ENCODE measurements at regions not wholly inside any gene's neighbourhood (a gene's known extent, or its start where the extent isn't known, plus 50 kb on each side); places are given as distances from the start of the nearest gene placed in this dataset.

DNA sequence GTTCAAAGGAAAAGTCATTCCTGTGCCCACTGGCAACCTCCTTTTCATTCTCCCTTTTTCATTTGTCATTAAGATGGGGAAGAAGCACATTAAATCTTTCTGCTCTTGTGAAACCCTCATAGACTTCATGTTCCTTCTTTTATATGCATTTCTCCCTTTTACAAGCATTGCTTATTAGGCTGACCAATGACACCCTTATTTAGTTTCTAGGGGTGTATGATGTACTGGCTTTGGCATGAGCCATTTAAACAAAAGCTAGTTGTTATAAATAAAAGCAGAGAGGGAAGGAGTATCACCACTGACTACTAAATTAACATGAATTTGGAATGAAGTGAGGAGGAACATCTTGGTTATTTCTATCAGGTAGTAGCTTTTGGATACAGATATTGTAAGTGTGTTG is 68.2 kb upstream of the PCDH9 start:
- Histone ChIP-seq H3K4me1 (ENCODE audit: control insufficient read depth, insufficient read depth, low read length) (no peaks in the 10 kb centered on the region), H3K4me3 (ENCODE audit: low read depth, low read length) (no peak overlapping the region), H3K36me3 (ENCODE audit: control insufficient read depth in 2 of 2, insufficient read depth in 1 of 2, low read length in 2 of 2) (no peaks in the 10 kb centered on the region), H3K27ac (ENCODE audit: extremely low read depth, low read depth, low read length) (no peak overlapping the region), H3K9me3 (ENCODE audit: control insufficient read depth, insufficient read depth, low read depth, low read length) (no peaks in the 10 kb centered on the region)
- no peak for TF ChIP-seq KLF8 (tag by site-specific recombination; IDR thresholded peaks at IDR 0.05)
- no peak for TF ChIP-seq ZNF132 (tag by site-specific recombination; IDR thresholded peaks at IDR 0.05; ENCODE audit: borderline replicate concordance)
- no peak for TF ChIP-seq ZNF239 (tag by site-specific recombination; IDR thresholded peaks at IDR 0.05)
- TF ChIP-seq ZNF654 (tag by site-specific recombination; IDR thresholded peaks at IDR 0.05; ENCODE audit: low read depth): no peak
- TF ChIP-seq ZNF791 (tag by site-specific recombination; IDR thresholded peaks at IDR 0.05): no peak
- TF ChIP-seq, protein P1, sequence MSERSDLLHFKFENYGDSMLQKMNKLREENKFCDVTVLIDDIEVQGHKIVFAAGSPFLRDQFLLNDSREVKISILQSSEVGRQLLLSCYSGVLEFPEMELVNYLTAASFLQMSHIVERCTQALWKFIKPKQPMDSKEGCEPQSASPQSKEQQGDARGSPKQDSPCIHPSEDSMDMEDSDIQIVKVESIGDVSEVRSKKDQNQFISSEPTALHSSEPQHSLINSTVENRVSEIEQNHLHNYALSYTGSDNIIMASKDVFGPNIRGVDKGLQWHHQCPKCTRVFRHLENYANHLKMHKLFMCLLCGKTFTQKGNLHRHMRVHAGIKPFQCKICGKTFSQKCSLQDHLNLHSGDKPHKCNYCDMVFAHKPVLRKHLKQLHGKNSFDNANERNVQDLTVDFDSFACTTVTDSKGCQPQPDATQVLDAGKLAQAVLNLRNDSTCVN (tag by site-specific recombination; optimal IDR thresholded peaks at IDR 0.05): no peak
- no peak for TF ChIP-seq TRIM28 (IDR thresholded peaks at IDR 0.05; ENCODE audit: borderline replicate concordance, low read length)
- no peak for TF ChIP-seq ZIC2 (tag by site-specific recombination; IDR thresholded peaks at IDR 0.05)
- TF ChIP-seq ZNF747 (tag by site-specific recombination; IDR thresholded peaks at IDR 0.05): no peak
- TF ChIP-seq ZBTB48 (tag by site-specific recombination; IDR thresholded peaks at IDR 0.05): no peak
- TF ChIP-seq KLF9 (tag by site-specific recombination; IDR thresholded peaks at IDR 0.05; ENCODE audit: low read depth): no peak
- TF ChIP-seq ZNF274 (IDR thresholded peaks at IDR 0.05; ENCODE audit: low read length): no peak
- TF ChIP-seq ZNF274 (tag by site-specific recombination; IDR thresholded peaks at IDR 0.05; ENCODE audit: borderline replicate concordance): no peak
- no peak for TF ChIP-seq ZNF311 (tag by site-specific recombination; IDR thresholded peaks at IDR 0.05; ENCODE audit: borderline replicate concordance)
- TF ChIP-seq, protein P2, sequence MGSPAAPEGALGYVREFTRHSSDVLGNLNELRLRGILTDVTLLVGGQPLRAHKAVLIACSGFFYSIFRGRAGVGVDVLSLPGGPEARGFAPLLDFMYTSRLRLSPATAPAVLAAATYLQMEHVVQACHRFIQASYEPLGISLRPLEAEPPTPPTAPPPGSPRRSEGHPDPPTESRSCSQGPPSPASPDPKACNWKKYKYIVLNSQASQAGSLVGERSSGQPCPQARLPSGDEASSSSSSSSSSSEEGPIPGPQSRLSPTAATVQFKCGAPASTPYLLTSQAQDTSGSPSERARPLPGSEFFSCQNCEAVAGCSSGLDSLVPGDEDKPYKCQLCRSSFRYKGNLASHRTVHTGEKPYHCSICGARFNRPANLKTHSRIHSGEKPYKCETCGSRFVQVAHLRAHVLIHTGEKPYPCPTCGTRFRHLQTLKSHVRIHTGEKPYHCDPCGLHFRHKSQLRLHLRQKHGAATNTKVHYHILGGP (tag by site-specific recombination; IDR thresholded peaks at IDR 0.05): no peak
- no peak for TF ChIP-seq ZNF529 (tag by site-specific recombination; IDR thresholded peaks at IDR 0.05; ENCODE audit: insufficient replicate concordance)
- TF ChIP-seq ZNF423 (tag by site-specific recombination; IDR thresholded peaks at IDR 0.05): no peak
- no peak for TF ChIP-seq KLF1 (tag by site-specific recombination; IDR thresholded peaks at IDR 0.05)
- ChIA-PET CTCF (no interaction called here), POLR2A (no interaction called here)

DNA sequence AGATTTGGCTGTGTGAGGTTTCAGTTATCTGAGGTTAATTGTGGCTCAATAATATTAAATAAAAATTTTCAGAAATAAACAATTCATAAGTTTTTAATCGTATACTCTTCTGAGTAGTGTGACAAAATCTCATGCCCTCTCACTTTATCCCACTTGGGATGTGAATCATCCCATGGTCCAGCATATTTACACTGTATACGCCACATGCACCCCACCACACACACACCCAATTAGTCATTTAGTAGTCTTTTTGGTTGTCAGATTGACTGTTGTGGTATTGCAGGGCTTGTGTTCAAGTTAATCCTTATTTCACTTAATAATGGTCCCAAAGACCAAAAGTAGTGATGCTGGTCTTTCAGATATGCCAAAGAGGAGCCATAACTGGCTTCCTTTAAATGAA is 66.4 kb upstream of the PCDH9 start:
- TF ChIP-seq ZXDB (tag by site-specific recombination; IDR thresholded peaks at IDR 0.05) (no peak), ZNF624 (tag by site-specific recombination; IDR thresholded peaks at IDR 0.05) (no peak), ZNF747 (tag by site-specific recombination; IDR thresholded peaks at IDR 0.05) (no peak), ZNF837 (tag by site-specific recombination; IDR thresholded peaks at IDR 0.05) (no peak), ZNF76 (tag by site-specific recombination; IDR thresholded peaks at IDR 0.05; ENCODE audit: borderline replicate concordance, low read depth) (no peak), ZNF274 (IDR thresholded peaks at IDR 0.05; ENCODE audit: low read length) (no peak), ZNF274 (tag by site-specific recombination; IDR thresholded peaks at IDR 0.05; ENCODE audit: borderline replicate concordance) (no peak), GLI4 (tag by site-specific recombination; IDR thresholded peaks at IDR 0.05) (no peak), ZNF423 (tag by site-specific recombination; IDR thresholded peaks at IDR 0.05) (no peak), KLF9 (tag by site-specific recombination; IDR thresholded peaks at IDR 0.05; ENCODE audit: low read depth) (no peak), PRDM1 (tag by site-specific recombination; IDR thresholded peaks at IDR 0.05) (no peak)
- TF ChIP-seq, protein P3, sequence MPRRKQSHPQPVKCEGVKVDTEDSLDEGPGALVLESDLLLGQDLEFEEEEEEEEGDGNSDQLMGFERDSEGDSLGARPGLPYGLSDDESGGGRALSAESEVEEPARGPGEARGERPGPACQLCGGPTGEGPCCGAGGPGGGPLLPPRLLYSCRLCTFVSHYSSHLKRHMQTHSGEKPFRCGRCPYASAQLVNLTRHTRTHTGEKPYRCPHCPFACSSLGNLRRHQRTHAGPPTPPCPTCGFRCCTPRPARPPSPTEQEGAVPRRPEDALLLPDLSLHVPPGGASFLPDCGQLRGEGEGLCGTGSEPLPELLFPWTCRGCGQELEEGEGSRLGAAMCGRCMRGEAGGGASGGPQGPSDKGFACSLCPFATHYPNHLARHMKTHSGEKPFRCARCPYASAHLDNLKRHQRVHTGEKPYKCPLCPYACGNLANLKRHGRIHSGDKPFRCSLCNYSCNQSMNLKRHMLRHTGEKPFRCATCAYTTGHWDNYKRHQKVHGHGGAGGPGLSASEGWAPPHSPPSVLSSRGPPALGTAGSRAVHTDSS (tag by site-specific recombination; IDR thresholded peaks at IDR 0.05): no peak
- TF ChIP-seq, protein P4, sequence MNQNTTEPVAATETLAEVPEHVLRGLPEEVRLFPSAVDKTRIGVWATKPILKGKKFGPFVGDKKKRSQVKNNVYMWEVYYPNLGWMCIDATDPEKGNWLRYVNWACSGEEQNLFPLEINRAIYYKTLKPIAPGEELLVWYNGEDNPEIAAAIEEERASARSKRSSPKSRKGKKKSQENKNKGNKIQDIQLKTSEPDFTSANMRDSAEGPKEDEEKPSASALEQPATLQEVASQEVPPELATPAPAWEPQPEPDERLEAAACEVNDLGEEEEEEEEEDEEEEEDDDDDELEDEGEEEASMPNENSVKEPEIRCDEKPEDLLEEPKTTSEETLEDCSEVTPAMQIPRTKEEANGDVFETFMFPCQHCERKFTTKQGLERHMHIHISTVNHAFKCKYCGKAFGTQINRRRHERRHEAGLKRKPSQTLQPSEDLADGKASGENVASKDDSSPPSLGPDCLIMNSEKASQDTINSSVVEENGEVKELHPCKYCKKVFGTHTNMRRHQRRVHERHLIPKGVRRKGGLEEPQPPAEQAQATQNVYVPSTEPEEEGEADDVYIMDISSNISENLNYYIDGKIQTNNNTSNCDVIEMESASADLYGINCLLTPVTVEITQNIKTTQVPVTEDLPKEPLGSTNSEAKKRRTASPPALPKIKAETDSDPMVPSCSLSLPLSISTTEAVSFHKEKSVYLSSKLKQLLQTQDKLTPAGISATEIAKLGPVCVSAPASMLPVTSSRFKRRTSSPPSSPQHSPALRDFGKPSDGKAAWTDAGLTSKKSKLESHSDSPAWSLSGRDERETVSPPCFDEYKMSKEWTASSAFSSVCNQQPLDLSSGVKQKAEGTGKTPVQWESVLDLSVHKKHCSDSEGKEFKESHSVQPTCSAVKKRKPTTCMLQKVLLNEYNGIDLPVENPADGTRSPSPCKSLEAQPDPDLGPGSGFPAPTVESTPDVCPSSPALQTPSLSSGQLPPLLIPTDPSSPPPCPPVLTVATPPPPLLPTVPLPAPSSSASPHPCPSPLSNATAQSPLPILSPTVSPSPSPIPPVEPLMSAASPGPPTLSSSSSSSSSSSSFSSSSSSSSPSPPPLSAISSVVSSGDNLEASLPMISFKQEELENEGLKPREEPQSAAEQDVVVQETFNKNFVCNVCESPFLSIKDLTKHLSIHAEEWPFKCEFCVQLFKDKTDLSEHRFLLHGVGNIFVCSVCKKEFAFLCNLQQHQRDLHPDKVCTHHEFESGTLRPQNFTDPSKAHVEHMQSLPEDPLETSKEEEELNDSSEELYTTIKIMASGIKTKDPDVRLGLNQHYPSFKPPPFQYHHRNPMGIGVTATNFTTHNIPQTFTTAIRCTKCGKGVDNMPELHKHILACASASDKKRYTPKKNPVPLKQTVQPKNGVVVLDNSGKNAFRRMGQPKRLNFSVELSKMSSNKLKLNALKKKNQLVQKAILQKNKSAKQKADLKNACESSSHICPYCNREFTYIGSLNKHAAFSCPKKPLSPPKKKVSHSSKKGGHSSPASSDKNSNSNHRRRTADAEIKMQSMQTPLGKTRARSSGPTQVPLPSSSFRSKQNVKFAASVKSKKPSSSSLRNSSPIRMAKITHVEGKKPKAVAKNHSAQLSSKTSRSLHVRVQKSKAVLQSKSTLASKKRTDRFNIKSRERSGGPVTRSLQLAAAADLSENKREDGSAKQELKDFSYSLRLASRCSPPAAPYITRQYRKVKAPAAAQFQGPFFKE (tag by site-specific recombination; IDR thresholded peaks at IDR 0.05; ENCODE audit: borderline replicate concordance): no peak
- Histone ChIP-seq H3K4me3 (ENCODE audit: low read depth, low read length) (no peak overlapping the region), H3K27ac (ENCODE audit: extremely low read depth, low read depth, low read length) (no peak overlapping the region), H3K36me3 (ENCODE audit: control insufficient read depth in 2 of 2, insufficient read depth in 1 of 2, low read length in 2 of 2) (no peaks in the 10 kb centered on the region), H3K9me3 (ENCODE audit: control insufficient read depth, insufficient read depth, low read depth, low read length) (no peaks in the 10 kb centered on the region), H3K4me1 (ENCODE audit: control insufficient read depth, insufficient read depth, low read length) (no peaks in the 10 kb centered on the region)
- ChIA-PET CTCF (no interaction called here), POLR2A (no interaction called here)
